Heart left ventricle (tissue), 16 donors: ENCODE measurements at regions not wholly inside any gene's neighbourhood (a gene's known extent, or its start where the extent isn't known, plus 50 kb on each side); places are given as distances from the start of the nearest gene placed in this dataset.

Experiments
- ATAC-seq, 4 donors: fragments of 200-7000 bp; cut with Tn5 transposase; one replicate each; pipeline ENCODE4 v1.9.1; 2020 to 2022; ENCODE audit warnings: moderate library complexity in 4 of 4, mild to moderate bottlenecking in 3 of 4, moderate number of reproducible peaks in 1 of 4
- DNase-seq, 5 donors: peaks; one replicate each; pipeline ENCODE4 v3.0.0-alpha.2; 2020
- H3K27ac ChIP-seq, 12 donors: fragments of 200-600 bp; sonication (generic) in 4 of 12; one replicate each; pipeline versions ENCODE4 v1.5.0 to v1.8.0; 2016 to 2022; ENCODE audit warnings: mild to moderate bottlenecking in 2 of 12
- H3K27me3 ChIP-seq, 9 donors: fragments of 200-600 bp; sonication (generic) in 2 of 9; one replicate each; pipeline versions ENCODE4 v1.5.1 to v1.8.0; 2016 to 2022; ENCODE audit warnings: mild to moderate bottlenecking in 3 of 9
- H3K36me3 ChIP-seq, 9 donors: fragments of 200-600 bp; sonication (generic) in 2 of 9; one replicate each; pipeline versions ENCODE4 v1.5.0 to v1.8.0; 2018 to 2022; ENCODE audit warnings: mild to moderate bottlenecking in 2 of 9
- H3K4me1 ChIP-seq, 12 donors: fragments of 200-600 bp; sonication (generic) in 4 of 12; one replicate each; pipeline versions ENCODE4 v1.5.0 to v1.8.0; 2016 to 2022; ENCODE audit warnings: mild to moderate bottlenecking in 3 of 12
- H3K4me3 ChIP-seq, 12 donors: fragments of 200-600 bp; sonication (generic) in 4 of 12; one replicate each; pipeline versions ENCODE4 v1.5.0 to v1.8.0; 2017 to 2022; ENCODE audit warnings: mild to moderate bottlenecking in 9 of 12, moderate library complexity in 4 of 12
- H3K9me3 ChIP-seq, 12 donors: fragments of 200-600 bp; sonication (generic) in 4 of 12; one replicate each; pipeline versions ENCODE4 v1.5.0 to v1.8.0; 2016 to 2022; ENCODE audit warnings: mild to moderate bottlenecking in 1 of 12
- CTCF ChIP-seq, 12 donors: fragments of 200-600 bp; sonication (generic) in 4 of 12; IDR thresholded peaks; one replicate each; pipeline versions ENCODE4 v1.5.0 to v1.8.0; 2018 to 2022; ENCODE audit warnings: antibody characterized with exemption in 12 of 12, mild to moderate bottlenecking in 5 of 12
- POLR2A ChIP-seq, 2 donors: fragments of 450-650 bp; IDR thresholded peaks; one replicate each; pipeline ENCODE4 v1.6.1; 2017; ENCODE audit warnings: antibody characterized with exemption in 2 of 2, mild to moderate bottlenecking in 2 of 2, moderate library complexity in 2 of 2
- WGBS, 4 donors: extraction: QIAGEN DNeasy Blood & Tissue Kit in 2 of 4; methylation state at CpG; one replicate each; pipeline versions ENCODE4 v1.1.5 to v1.1.7; 2013 to 2018; 5-methylcytosine and 5-hydroxymethylcytosine counted together
- intact Hi-C, 10 donors: fragments of 100-400 bp; cut with DNase I; formaldehyde crosslinking; loops; one replicate each; pipeline versions ENCODE4 v1.11.1 to v1.14.2; 2022
- donor health status: ischemic (EF 13 %, LVEDD 7.1; RV severe dilation, severe dysfunction).
- donor health status: healthy with polysubstance abuse.
- donor health status: DM: no; HTN: yes; CAD: no.
- donor health status: DM: no; HTN: no; CAD: no.
- donor health status: ischemic (EF 25% LVEDD 6.9; RV normal size, moderate dysfunction).
- donor health status: ischemic (EF 25% LVEDD 5.7; RV mildly dilated, moderate dysfunction).
- donor health status: healthy.
- donor health status: DM: yes; HTN: yes; CAD: no.
- donor health status: ischemic (EF 35%, LVEDD 5.7; RV mildly dilated, moderate dysfunction).
- donor health status: nonischemic (EF 11% LVEDD 7.7; RV severe dilation, severe dysfunction).
- donor health status: DM: yes; HTN: yes; CAD: no.
- donor health status: PGD.
- donor health status: ischemic (EF 29% LVEDD 5.4; RV normal size, mild dysfunction).
- donor health status: nonischemic (EF 23%, LVEDD 6.1; RV moderate dilation, normal function).

- WGBS, 4 donors: 35 to 55% (median 52%) methylated on average over 4 of the region's 4 CpGs
- ATAC-seq (no peak), DNase-seq (no peak)
- intact Hi-C loops: loop anchor here in 6 of 10 donors (5.0 to 10.0 kb wide), 2 partner anchors 359 to 362 kb away; no protein-coding TSS in a partner anchor
- Histone ChIP-seq H3K4me1 (no peaks in the 10 kb centered on the region), H3K27me3 (peaks cover 3 to 95% (median 34%) of the 10 kb centered on the region in 9 donors), H3K36me3 (no peaks in the 10 kb centered on the region), H3K4me3 (no peak overlapping the region), H3K9me3 (no peaks in the 10 kb centered on the region), H3K27ac (no peak overlapping the region)
- no peak for TF ChIP-seq CTCF (IDR thresholded peaks at IDR 0.05)
- TF ChIP-seq POLR2A (IDR thresholded peaks at IDR 0.05): no peak
Observed at GRCh38 chr5:87785554-87786335, 373.0 kb upstream of the CCNH start.

DNA sequence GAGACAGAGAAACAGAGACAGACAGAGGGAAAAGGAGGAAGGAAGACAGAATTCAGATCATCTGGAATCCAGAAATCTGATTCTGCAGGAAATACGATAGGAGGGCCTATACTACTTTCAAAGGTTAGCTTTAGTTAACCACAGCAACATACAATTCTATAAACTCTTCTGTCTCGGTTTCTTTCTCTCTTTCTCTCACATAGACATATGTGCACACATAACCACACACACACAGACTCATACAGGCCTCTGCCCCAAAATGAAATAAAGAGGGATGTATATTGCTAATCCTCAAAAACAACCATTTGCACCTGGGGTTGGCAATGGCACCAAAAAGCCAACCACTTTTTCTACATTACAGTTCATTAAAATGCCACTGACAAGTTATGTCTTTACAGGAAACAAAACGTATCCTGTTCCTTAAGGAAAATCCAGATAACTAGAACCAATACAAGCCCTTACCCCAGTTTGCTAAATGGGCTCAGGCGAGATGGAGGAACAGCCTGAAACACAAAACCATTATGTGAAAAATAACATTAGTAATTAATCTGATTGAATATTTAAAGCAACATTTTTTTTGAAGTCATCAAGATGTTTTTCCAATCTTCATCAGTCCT, 372.3 kb upstream of the CCNH start:
- 59 to 78% (median 74%) methylated on average over 4 of the region's 4 CpGs for WGBS, 4 donors
- ATAC-seq (no peak), DNase-seq (no peak)
- no peak overlapping the region for H3K27ac ChIP-seq
- H3K4me3 ChIP-seq: no peak overlapping the region
- intact Hi-C loops: loop anchor here in 9 of 10 donors (5.0 to 10.0 kb wide), 6 partner anchors 357 to 907 kb away; no protein-coding TSS in a partner anchor
- TF ChIP-seq POLR2A (IDR thresholded peaks at IDR 0.05) (no peak), CTCF (IDR thresholded peaks at IDR 0.05) (no peak)
- H3K4me1 ChIP-seq: no peaks in the 10 kb centered on the region
- no peaks in the 10 kb centered on the region for H3K36me3 ChIP-seq
- no peaks in the 10 kb centered on the region for H3K9me3 ChIP-seq
- peaks cover 3 to 92% (median 34%) of the 10 kb centered on the region in 9 donors for H3K27me3 ChIP-seq

DNA sequence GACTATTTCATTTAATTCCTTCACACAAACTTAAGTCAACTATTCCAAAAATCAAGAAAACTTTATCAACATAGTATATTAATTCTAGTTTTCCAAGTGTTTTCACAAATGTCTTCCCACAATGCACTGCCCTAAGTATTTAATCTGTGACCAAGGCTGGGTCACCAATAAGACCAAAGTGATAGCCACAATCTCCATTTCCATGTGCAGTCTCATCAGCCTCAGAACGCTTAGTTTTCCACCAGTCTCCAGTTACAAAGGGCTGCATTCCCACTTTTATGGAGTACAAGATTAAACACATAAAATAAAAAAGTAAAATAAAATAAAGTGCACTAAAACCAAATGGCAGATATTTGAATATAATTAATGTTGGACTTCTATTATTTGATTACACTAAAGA, 371.6 kb upstream of the CCNH start:
- H3K4me3 ChIP-seq: no peak overlapping the region
- TF ChIP-seq POLR2A (IDR thresholded peaks at IDR 0.05) (no peak), CTCF (IDR thresholded peaks at IDR 0.05) (no peak)

DNA sequence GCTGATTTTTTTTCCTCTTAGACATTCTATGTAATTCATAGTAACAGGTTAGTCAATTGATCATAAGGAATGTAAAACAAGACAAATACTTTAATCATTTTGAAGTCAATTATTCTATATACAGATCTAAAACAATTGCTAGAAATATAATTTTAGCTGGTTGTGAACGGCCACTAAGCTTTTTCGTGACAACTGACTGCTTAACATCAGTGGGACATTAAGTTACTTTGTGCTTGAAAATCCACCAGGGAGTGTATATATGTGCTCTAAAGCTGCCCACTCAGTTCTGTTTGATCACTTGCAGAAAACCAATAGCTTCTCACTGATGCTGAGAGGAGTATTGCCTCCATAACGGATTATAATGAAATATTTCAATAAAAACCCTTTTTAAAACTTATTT, 370.2 kb upstream of the CCNH start:
- no peak overlapping the region for H3K27ac ChIP-seq
- H3K36me3 ChIP-seq: no peaks in the 10 kb centered on the region
- TF ChIP-seq POLR2A (IDR thresholded peaks at IDR 0.05) (no peak), CTCF (IDR thresholded peaks at IDR 0.05) (no peak)
- DNase-seq (no peak), ATAC-seq (no peak)
- H3K4me3 ChIP-seq: no peak overlapping the region
- no peaks in the 10 kb centered on the region for H3K9me3 ChIP-seq
- H3K27me3 ChIP-seq: peaks cover 3 to 83% (median 34%) of the 10 kb centered on the region in 9 donors
- H3K4me1 ChIP-seq: no peaks in the 10 kb centered on the region
- WGBS, 4 donors: 67 to 80% (median 70%) methylated on average over 3 of the region's 3 CpGs
- intact Hi-C loops: loop anchor here in 8 of 10 donors (5.0 to 10.0 kb wide), 5 partner anchors 359 to 909 kb away; no protein-coding TSS in a partner anchor

More for the DNA sequence above, 371.6 kb upstream of the CCNH start:
- Histone ChIP-seq H3K27me3 (peaks cover 3 to 85% (median 34%) of the 10 kb centered on the region in 9 donors), H3K4me1 (no peaks in the 10 kb centered on the region), H3K9me3 (no peaks in the 10 kb centered on the region), H3K27ac (no peak overlapping the region), H3K36me3 (no peaks in the 10 kb centered on the region)
- DNase-seq: no peak
- WGBS, 4 donors: 65 to 84% (median 73%) methylated on average over 1 of the region's 1 CpG
- intact Hi-C loops: loop anchor here in 8 of 10 donors (5.0 to 10.0 kb wide), 5 partner anchors 358 to 908 kb away; no protein-coding TSS in a partner anchor
- no peak for ATAC-seq
